ENCODE measurements at regions not wholly inside any gene's neighbourhood (a gene's known extent, or its start where the extent isn't known, plus 50 kb on each side); places are given as distances from the start of the nearest gene placed in this dataset.

GRCh38 chr4:15130441-15130840 lies 128.2 kb downstream of the CPEB2 start:
- Mint-ChIP-seq H3K27ac (no peak overlapping the region), H3K4me1 (peaks cover 2% of the 10 kb centered on the region)

GRCh38 chr4:15131551-15131950 lies 129.3 kb downstream of the CPEB2 start:
- peaks cover 15% of the 10 kb centered on the region for H3K9me3 Mint-ChIP-seq
- H3K4me1 Mint-ChIP-seq, result peaks cover 2% of the 10 kb centered on the region
- H3K36me3 Mint-ChIP-seq (ENCODE audit: low read depth), result no peaks in the 10 kb centered on the region
- H3K4me3 Mint-ChIP-seq, result no peak overlapping the region
- no peak for DNase-seq
- ATAC-seq, result no peak
- H3K27ac Mint-ChIP-seq, result no peak overlapping the region
- no peaks in the 10 kb centered on the region for H3K27me3 Mint-ChIP-seq

More at GRCh38 chr4:15130441-15130840, 128.2 kb downstream of the CPEB2 start:
- Mint-ChIP-seq H3K4me3 (no peak overlapping the region), H3K36me3 (ENCODE audit: low read depth) (no peaks in the 10 kb centered on the region), H3K27me3 (peaks cover 2% of the 10 kb centered on the region), H3K9me3 (peaks cover 9% of the 10 kb centered on the region)
- ATAC-seq, result no peak
- DNase-seq, result no peak

DNA sequence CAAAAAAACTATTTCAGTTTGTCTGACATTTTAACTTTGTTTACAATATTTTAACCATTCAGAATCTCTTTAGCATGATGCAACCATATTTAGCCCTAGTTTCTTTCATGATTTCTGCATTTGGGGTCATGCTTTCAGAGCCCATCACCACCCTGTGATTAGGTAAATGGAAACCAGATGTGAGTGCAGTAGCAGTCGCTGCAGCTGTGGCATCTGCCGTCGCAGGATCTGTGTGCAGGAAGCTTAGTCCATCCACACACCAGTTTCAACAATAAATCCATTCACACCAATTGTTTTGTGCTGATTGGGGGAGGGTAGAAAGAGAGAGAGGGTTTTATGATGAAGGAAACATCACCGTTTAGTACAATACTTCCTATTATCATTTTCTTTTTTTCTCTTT lies 130.5 kb downstream of the CPEB2 start:
- H3K4me3 Mint-ChIP-seq, result no peak overlapping the region
- DNase-seq, result no peak
- no peak for ATAC-seq

DNA sequence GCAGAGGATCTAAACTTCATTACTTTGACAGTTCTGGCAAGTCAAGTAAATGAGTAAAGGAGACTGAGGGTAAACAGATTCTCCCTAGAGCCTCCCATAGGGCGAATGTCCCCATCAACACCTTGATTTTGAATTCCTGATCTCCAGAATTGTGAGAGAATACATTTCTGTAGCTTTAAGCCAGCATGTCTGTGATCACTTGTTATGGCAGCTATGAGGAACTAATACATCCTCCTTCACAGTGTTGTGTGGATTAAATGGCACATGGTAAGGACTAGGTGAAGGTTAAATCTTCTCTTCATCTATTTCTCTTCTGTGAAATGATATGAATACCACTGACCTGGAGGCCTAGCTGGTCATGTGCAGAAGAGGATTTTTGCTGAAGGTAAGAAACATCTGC lies 137.3 kb downstream of the CPEB2 start:
- Mint-ChIP-seq H3K27ac (no peak overlapping the region), H3K27me3 (no peaks in the 10 kb centered on the region)

More for the DNA sequence above, 130.5 kb downstream of the CPEB2 start:
- peaks cover 2% of the 10 kb centered on the region for H3K4me1 Mint-ChIP-seq
- no peak overlapping the region for H3K27ac Mint-ChIP-seq
- no peaks in the 10 kb centered on the region for H3K36me3 Mint-ChIP-seq (ENCODE audit: low read depth)
- peaks cover 21% of the 10 kb centered on the region for H3K9me3 Mint-ChIP-seq
- H3K27me3 Mint-ChIP-seq, result no peaks in the 10 kb centered on the region

GRCh38 chr4:15142201-15142600 lies 139.9 kb downstream of the CPEB2 start:
- ATAC-seq, result no peak
- Mint-ChIP-seq H3K4me1 (no peaks in the 10 kb centered on the region), H3K27ac (no peak overlapping the region), H3K36me3 (ENCODE audit: low read depth) (peaks cover 2% of the 10 kb centered on the region), H3K27me3 (peaks cover 3% of the 10 kb centered on the region), H3K9me3 (peaks cover 5% of the 10 kb centered on the region), H3K4me3 (no peak overlapping the region)
- no peak for DNase-seq

More for the DNA sequence above, 137.3 kb downstream of the CPEB2 start:
- no peak for DNase-seq
- Mint-ChIP-seq H3K36me3 (ENCODE audit: low read depth) (peaks cover 2% of the 10 kb centered on the region), H3K4me3 (no peak overlapping the region), H3K4me1 (no peaks in the 10 kb centered on the region), H3K9me3 (peaks cover 23% of the 10 kb centered on the region)
- ATAC-seq, result no peak

DNA sequence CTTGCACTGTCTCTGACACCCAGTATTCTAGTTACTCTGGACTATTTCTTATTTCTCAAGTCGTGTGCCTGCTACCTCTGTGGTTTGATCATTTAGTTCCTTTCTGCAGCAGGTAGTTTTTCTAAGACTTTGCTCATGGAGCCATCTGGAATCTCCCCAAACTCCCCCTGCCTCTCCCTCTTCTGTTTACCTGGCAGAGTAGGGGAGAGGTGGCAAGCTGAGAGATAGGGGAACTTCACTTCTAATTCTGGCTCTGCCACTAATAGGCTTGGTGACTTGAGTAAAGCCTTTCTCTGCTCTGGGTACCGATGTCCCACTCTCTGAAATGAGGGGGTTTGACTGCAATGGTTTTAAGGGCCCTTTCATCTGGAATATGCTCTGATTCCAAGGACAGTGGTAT lies 141.3 kb downstream of the CPEB2 start:
- Mint-ChIP-seq H3K4me1 (no peaks in the 10 kb centered on the region), H3K4me3 (no peak overlapping the region), H3K9me3 (no peaks in the 10 kb centered on the region), H3K27me3 (peaks cover 3% of the 10 kb centered on the region), H3K27ac (no peak overlapping the region), H3K36me3 (ENCODE audit: low read depth) (peaks cover 2% of the 10 kb centered on the region)
- DNase-seq, result no peak
- ATAC-seq, result no peak

DNA sequence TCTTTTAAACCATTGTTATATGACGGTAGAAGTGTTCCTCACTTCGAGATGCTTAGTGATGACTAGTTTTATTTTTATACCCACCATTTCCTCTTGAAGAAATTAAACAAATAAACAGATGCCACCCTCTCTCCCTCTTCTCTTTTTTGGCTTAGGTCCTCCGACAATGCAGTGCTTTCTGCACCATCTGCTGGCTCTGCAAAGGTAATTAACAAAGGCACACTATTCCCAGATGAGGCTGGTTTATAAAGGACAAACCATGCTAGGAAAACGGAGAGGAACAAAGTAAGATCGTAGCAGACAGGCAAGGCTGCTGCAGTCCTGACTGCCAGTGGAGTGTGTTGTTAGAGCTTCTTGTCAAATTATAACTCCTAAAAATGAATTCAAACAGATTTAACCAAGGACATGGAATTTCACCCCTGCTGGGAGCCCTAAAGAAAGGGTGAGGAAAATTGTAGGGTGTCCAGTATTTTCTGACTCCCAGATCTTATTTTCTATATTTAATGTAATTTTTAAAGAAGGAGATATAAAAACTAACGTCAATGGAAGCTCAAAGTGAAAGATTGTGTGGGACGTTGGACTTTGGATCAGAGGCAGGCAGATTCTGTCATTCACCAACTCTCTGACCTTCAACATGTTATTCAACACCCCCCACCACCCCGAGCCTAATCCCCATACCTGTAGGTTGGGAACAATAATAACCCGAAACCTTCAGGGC lies 142.1 kb downstream of the CPEB2 start:
- peaks cover under 1% of the 10 kb centered on the region for H3K4me1 Mint-ChIP-seq
- DNase-seq (no peak), ATAC-seq (no peak)
- H3K27me3 Mint-ChIP-seq, result peaks cover 3% of the 10 kb centered on the region
- no peak overlapping the region for H3K4me3 Mint-ChIP-seq
- H3K27ac Mint-ChIP-seq, result no peak overlapping the region
- H3K9me3 Mint-ChIP-seq, result no peaks in the 10 kb centered on the region
- peaks cover 2% of the 10 kb centered on the region for H3K36me3 Mint-ChIP-seq (ENCODE audit: low read depth)

GRCh38 chr4:15144967-15145295 lies 142.7 kb downstream of the CPEB2 start:
- H3K9me3 Mint-ChIP-seq, result no peaks in the 10 kb centered on the region
- DNase-seq, result no peak
- no peak overlapping the region for H3K4me3 Mint-ChIP-seq
- no peak overlapping the region for H3K27ac Mint-ChIP-seq
- peaks cover 3% of the 10 kb centered on the region for H3K27me3 Mint-ChIP-seq
- ATAC-seq, result no peak
- H3K36me3 Mint-ChIP-seq (ENCODE audit: low read depth), result peaks cover 2% of the 10 kb centered on the region
- H3K4me1 Mint-ChIP-seq, result peaks cover 2% of the 10 kb centered on the region

GRCh38 chr4:15145709-15146108 lies 143.4 kb downstream of the CPEB2 start:
- no peak for DNase-seq
- H3K27ac Mint-ChIP-seq, result no peak overlapping the region
- H3K4me1 Mint-ChIP-seq, result peaks cover 2% of the 10 kb centered on the region
- H3K9me3 Mint-ChIP-seq, result no peaks in the 10 kb centered on the region
- peaks cover 2% of the 10 kb centered on the region for H3K36me3 Mint-ChIP-seq (ENCODE audit: low read depth)
- peaks cover 5% of the 10 kb centered on the region for H3K27me3 Mint-ChIP-seq
- ATAC-seq, result no peak
- no peak overlapping the region for H3K4me3 Mint-ChIP-seq

DNA sequence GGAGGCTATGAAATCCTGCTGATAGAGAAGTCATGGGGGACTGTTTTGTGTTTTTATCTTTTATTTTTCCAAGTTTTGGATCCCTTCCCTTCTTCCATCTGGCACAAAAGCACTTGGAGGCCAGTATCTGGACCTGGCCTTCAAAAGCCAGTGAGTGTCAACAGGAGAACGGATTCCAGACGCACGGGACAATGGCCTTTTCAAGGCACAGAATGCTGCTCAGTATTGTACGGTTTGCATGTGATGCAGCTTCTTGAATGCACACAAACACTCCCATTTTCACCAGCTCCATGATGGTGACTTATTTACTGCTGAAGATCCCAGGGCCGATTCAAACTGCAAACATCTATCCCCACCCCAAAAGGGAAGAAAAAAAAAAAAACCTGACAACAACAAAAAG lies 145.4 kb downstream of the CPEB2 start:
- Mint-ChIP-seq H3K4me1 (peaks cover 2% of the 10 kb centered on the region), H3K4me3 (no peak overlapping the region), H3K36me3 (ENCODE audit: low read depth) (peaks cover 2% of the 10 kb centered on the region), H3K27ac (no peak overlapping the region), H3K27me3 (peaks cover 5% of the 10 kb centered on the region), H3K9me3 (no peaks in the 10 kb centered on the region)
- ATAC-seq (no peak), DNase-seq (no peak)

DNA sequence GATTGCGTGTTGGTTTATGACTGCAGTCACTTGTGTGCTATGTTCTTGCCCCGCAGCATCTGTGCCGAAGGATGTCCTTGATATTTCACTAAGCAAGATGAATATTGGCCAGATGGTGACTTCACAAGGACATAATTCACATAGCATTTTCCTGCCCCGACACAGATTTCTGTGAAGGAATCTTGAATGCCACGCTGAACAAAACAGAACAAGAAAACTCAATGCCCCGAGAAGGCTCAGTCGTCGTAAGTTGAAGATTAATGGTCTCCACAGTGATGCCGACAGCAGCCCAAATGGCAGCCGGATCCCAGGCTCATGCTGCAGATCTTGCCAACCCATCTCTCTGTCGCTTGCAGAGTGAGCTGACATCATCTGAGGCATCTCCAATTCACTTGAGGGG lies 145.9 kb downstream of the CPEB2 start:
- Mint-ChIP-seq H3K9me3 (no peaks in the 10 kb centered on the region), H3K27me3 (peaks cover 5% of the 10 kb centered on the region), H3K36me3 (ENCODE audit: low read depth) (peaks cover 2% of the 10 kb centered on the region), H3K4me3 (no peak overlapping the region), H3K4me1 (peaks cover 2% of the 10 kb centered on the region), H3K27ac (no peak overlapping the region)
- DNase-seq, result no peak
- ATAC-seq, result no peak

DNA sequence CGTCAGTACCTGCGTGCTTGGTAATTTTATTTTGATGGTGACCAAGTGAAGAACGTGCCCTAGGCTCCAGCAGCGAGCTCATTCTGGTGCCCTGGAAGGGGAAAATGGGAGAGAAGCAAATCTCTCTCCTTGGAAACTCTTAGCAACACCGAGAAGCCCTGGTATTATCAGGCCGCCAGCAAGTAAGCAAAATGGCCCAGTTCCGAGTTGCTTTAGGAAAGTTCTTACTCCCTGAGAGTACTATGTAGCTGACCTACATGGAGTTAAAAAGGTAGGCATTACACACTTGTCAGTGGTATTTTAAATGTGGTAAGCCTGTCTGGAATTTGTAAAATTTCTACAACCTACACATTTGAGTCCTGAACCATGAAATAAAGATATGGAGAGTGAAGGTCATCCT lies 146.4 kb downstream of the CPEB2 start:
- no peak for DNase-seq
- H3K9me3 Mint-ChIP-seq, result no peaks in the 10 kb centered on the region
- H3K27me3 Mint-ChIP-seq, result peaks cover 5% of the 10 kb centered on the region
- ATAC-seq, result no peak
- peaks cover 2% of the 10 kb centered on the region for H3K4me1 Mint-ChIP-seq
- H3K4me3 Mint-ChIP-seq, result no peak overlapping the region
- no peaks in the 10 kb centered on the region for H3K36me3 Mint-ChIP-seq (ENCODE audit: low read depth)
- H3K27ac Mint-ChIP-seq, result no peak overlapping the region

- no peaks in the 10 kb centered on the region for H3K9me3 Mint-ChIP-seq
- no peak overlapping the region for H3K27ac Mint-ChIP-seq
- no peak for DNase-seq
- H3K4me1 Mint-ChIP-seq, result peaks cover 2% of the 10 kb centered on the region
- H3K36me3 Mint-ChIP-seq (ENCODE audit: low read depth), result no peaks in the 10 kb centered on the region
- ATAC-seq, result no peak
- peaks cover 5% of the 10 kb centered on the region for H3K27me3 Mint-ChIP-seq
- no peak overlapping the region for H3K4me3 Mint-ChIP-seq
Observed at GRCh38 chr4:15149234-15149838, 147.1 kb downstream of the CPEB2 start.

DNA sequence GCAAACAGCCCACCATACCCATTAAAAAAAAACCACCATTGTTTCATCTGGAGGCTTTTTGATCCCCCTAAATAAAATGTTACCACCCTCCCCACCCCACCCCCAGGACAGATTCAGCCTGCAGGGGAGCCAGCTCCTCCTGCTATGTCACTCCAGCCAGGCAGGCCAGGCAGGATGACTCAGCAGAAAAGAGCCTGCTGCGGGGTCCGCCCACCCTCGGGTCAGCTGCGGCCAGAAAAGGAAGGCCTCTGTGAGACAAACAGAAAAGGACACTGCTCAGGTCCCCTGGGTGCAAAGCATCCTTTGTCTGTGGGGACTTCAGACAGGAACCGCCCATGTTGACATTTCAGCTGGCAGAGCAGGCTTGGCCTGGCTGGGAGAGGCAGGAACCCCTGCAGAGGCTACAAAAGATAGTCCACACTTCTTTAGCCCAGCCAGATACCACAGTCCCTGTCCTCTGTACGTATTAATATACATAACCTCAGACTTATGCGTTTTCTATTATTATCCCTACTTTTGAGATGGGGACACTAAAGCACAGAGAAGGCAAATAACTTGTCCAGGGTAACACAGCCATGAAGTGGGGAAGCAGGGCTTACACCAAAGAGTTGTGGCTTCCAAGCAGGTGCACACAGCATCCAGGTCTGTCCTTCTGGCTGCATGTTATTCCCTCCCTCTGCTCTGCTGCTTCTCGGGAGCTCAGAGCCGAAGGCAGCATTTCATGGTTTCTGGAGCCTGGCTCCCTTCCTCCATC lies 147.7 kb downstream of the CPEB2 start:
- no peaks in the 10 kb centered on the region for H3K9me3 Mint-ChIP-seq
- peaks cover 2% of the 10 kb centered on the region for H3K4me1 Mint-ChIP-seq
- no peaks in the 10 kb centered on the region for H3K36me3 Mint-ChIP-seq (ENCODE audit: low read depth)
- ATAC-seq (no peak), DNase-seq (no peak)
- H3K27ac Mint-ChIP-seq, result no peak overlapping the region
- H3K27me3 Mint-ChIP-seq, result peaks cover 5% of the 10 kb centered on the region
- no peak overlapping the region for H3K4me3 Mint-ChIP-seq

DNA sequence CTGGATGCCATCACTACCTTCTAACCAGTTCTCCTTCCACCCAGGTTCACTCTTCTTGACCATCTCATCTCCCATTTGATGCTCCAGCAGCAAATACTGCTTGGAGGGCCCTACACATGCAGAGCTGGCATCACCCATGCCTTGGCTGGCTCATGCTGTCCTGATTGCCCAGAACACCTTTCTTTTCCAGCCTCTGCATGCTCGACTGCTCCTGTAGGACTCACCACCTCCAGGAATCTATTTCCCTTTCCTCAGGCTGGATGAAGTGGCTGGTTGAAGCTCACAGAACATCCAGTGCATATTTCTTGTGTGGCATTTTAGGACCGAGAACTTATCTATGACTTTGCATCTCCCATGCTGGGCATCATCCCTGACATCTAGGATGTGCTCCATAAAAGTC lies 148.3 kb downstream of the CPEB2 start:
- Mint-ChIP-seq H3K27ac (no peak overlapping the region), H3K4me3 (no peak overlapping the region), H3K27me3 (peaks cover 5% of the 10 kb centered on the region), H3K9me3 (peaks cover 4% of the 10 kb centered on the region), H3K4me1 (peaks cover 2% of the 10 kb centered on the region), H3K36me3 (ENCODE audit: low read depth) (no peaks in the 10 kb centered on the region)
- DNase-seq (no peak), ATAC-seq (no peak)
